HEK293 (cell line): ENCODE measurements at regions not wholly inside any gene's neighbourhood (a gene's known extent, or its start where the extent isn't known, plus 50 kb on each side); places are given as distances from the start of the nearest gene placed in this dataset.

ENCODE experiments used
- CTCF ChIA-PET: fragments of 350-600 bp; formaldehyde crosslinking; extraction: SDS; loops from one replicate; lab custom pipeline; 2021; ENCODE audit warnings: antibody characterized with exemption; lab: Yijun Ruan, JAX
- POLR2A ChIA-PET: fragments of 300-600 bp; formaldehyde crosslinking; extraction: SDS; loops from one replicate; lab custom pipeline; 2020; ENCODE audit warnings: antibody characterized with exemption, inconsistent platforms; lab: Yijun Ruan, JAX
- H3K27ac ChIP-seq: fragments of 200-500 bp; sonication (Bioruptor generic); 2 replicates; pipeline ENCODE4 v1.5.1; 2014; ENCODE audit warnings: low read depth, low read length, control low read depth, inconsistent platforms; ENCODE audit errors: extremely low read depth
- H3K36me3 ChIP-seq, 2 experiments: fragments of 200-500 bp in 1 of 2; sonication (Bioruptor generic) in 1 of 2; 1 replicate in 1 of 2; 2 replicates in 1 of 2; pipeline ENCODE4 v1.5.1; 2014 to 2017; ENCODE audit warnings: inconsistent platforms in 2 of 2, low read length in 2 of 2; ENCODE audit not compliant: control insufficient read depth in 2 of 2, insufficient read depth in 1 of 2
- H3K4me1 ChIP-seq: fragments of 200-500 bp; sonication (Bioruptor generic); 2 replicates; pipeline ENCODE4 v1.5.1; 2014; ENCODE audit warnings: mild to moderate bottlenecking, low read length, inconsistent platforms; ENCODE audit not compliant: control insufficient read depth, insufficient read depth
- H3K4me3 ChIP-seq: 2 replicates; pipeline ENCODE4 v1.5.1; 2011; ENCODE audit warnings: low read depth, mild to moderate bottlenecking, control low read depth, low read length, moderate library complexity
- H3K9me3 ChIP-seq: fragments of 200-500 bp; sonication (Bioruptor generic); 2 replicates; pipeline ENCODE4 v1.5.1; 2014; ENCODE audit warnings: low read depth, low read length, inconsistent platforms; ENCODE audit not compliant: control insufficient read depth, insufficient read depth
- BCL11A ChIP-seq: fragments of 450-650 bp; formaldehyde crosslinking; IDR thresholded peaks from 2 replicates; pipeline ENCODE4 v1.5.1; 2016; ENCODE audit warnings: low read depth, missing biosample characterization, missing genetic modification characterization
- GLIS2 ChIP-seq: fragments of 450-650 bp; formaldehyde crosslinking; IDR thresholded peaks from 2 replicates; pipeline ENCODE4 v1.5.1; 2016; ENCODE audit warnings: missing biosample characterization, missing genetic modification characterization
- HOXC10 ChIP-seq: sonication (generic); formaldehyde crosslinking; IDR thresholded peaks from 2 replicates; pipeline ENCODE4 v1.8.1; 2023; ENCODE audit warnings: mild to moderate bottlenecking, missing genetic modification reagents
- IKZF3 ChIP-seq: fragments of 450-650 bp; IDR thresholded peaks from 2 replicates; pipeline ENCODE4 v1.5.0; 2018; ENCODE audit warnings: missing biosample characterization, mild to moderate bottlenecking, missing genetic modification characterization, moderate library complexity
- KLF7 ChIP-seq: fragments of 450-650 bp; formaldehyde crosslinking; IDR thresholded peaks from 2 replicates; pipeline ENCODE4 v1.5.1; 2016; ENCODE audit warnings: missing biosample characterization, missing genetic modification characterization, borderline replicate concordance
- MZF1 ChIP-seq: fragments of 450-650 bp; formaldehyde crosslinking; IDR thresholded peaks from 2 replicates; pipeline ENCODE4 v1.5.1; 2017; ENCODE audit warnings: missing biosample characterization, missing genetic modification characterization, borderline replicate concordance
- SP3 ChIP-seq: fragments of 450-650 bp; formaldehyde crosslinking; IDR thresholded peaks from 2 replicates; pipeline ENCODE4 v1.5.1; 2016; ENCODE audit warnings: missing biosample characterization, missing genetic modification characterization
- SP7 ChIP-seq: fragments of 450-650 bp; formaldehyde crosslinking; IDR thresholded peaks from 2 replicates; pipeline ENCODE4 v1.5.1; 2016; ENCODE audit warnings: missing biosample characterization, missing genetic modification characterization
- TSHZ1 ChIP-seq: fragments of 450-650 bp; formaldehyde crosslinking; IDR thresholded peaks from 2 replicates; pipeline ENCODE4 v1.5.1; 2016; ENCODE audit warnings: missing biosample characterization, missing genetic modification characterization, borderline replicate concordance
- ZNF184 ChIP-seq: fragments of 450-650 bp; IDR thresholded peaks from 2 replicates; pipeline ENCODE4 v1.5.1; 2018; ENCODE audit warnings: missing biosample characterization, mild to moderate bottlenecking, missing genetic modification characterization
- ZNF274 ChIP-seq, 2 experiments: fragments of 200-500 bp in 1 of 2; fragments of 450-650 bp in 1 of 2; sonication (Bioruptor generic) in 1 of 2; formaldehyde crosslinking in 1 of 2; IDR thresholded peaks; 2 replicates each; pipeline versions ENCODE4 v1.5.1 to v1.6.1; 2014 to 2016; ENCODE audit warnings: borderline replicate concordance in 1 of 2, inconsistent platforms in 1 of 2, low read length in 1 of 2, missing biosample characterization in 1 of 2, missing genetic modification characterization in 1 of 2
- ZNF510 ChIP-seq: fragments of 450-650 bp; formaldehyde crosslinking; IDR thresholded peaks from 2 replicates; pipeline ENCODE4 v1.5.1; 2018; ENCODE audit warnings: mild to moderate bottlenecking, missing genetic modification characterization, missing biosample characterization; ENCODE audit not compliant: insufficient replicate concordance
- ZSCAN30 ChIP-seq: fragments of 450-650 bp; IDR thresholded peaks from 2 replicates; pipeline ENCODE4 v1.5.1; 2018; ENCODE audit warnings: missing biosample characterization, mild to moderate bottlenecking, missing genetic modification characterization, moderate library complexity
- TF ChIP-seq, protein P1 (sequence below): fragments of 450-650 bp; formaldehyde crosslinking; IDR thresholded peaks from 2 replicates; pipeline ENCODE4; 2016; ENCODE audit warnings: missing biosample characterization, missing genetic modification characterization
- TF ChIP-seq, protein P2 (sequence below): fragments of 450-650 bp; formaldehyde crosslinking; IDR thresholded peaks from 2 replicates; pipeline ENCODE4 v1.5.1; 2017; ENCODE audit warnings: missing biosample characterization, missing genetic modification characterization

DNA sequence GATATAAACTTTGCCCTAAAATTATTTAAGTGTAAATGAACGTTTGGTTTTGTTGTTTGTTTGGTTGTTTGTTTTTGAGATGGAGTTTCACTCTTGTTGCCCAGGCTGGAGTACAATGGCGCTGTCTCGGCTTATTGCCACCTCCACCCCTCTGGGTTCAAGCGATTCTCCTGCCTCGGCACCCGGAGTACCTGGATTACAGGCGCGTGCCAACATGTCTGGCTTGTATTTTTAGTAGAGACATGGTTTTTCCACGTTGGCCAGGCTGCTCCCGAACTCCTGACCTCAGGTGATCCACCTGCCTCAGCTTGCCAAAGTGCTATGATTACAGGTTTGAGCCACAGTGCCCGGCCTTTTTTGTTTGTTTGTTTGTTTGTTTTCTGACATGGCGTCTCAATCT is 87.9 kb upstream of the CHD2 start:
- H3K4me1 ChIP-seq = peaks cover 29% of the 10 kb centered on the region
- no peaks in the 10 kb centered on the region for H3K9me3 ChIP-seq
- ChIA-PET POLR2A (interaction anchor here (0.9 to 7.3 kb wide), 6 partner anchors 7 to 90 kb away, joined by 3 to 280 read pairs (median 64); partner anchors contain the start of gene CHD2), CTCF (interaction anchor here (0.6 to 4.8 kb wide), 4 partner anchors 9 to 106 kb away, joined by 3 to 35 read pairs (median 6); no protein-coding TSS in a partner anchor)
- H3K4me3 ChIP-seq = no peak overlapping the region
- peak overlapping the region; percentile 27; the same call in 1 of the 2 replicates for H3K27ac ChIP-seq
- H3K36me3 ChIP-seq = no peaks in the 10 kb centered on the region
- TF ChIP-seq BCL11A = no peak
- no peak for TF ChIP-seq HOXC10 (CRISPR knock-in tag)
- TF ChIP-seq ZNF184 (tag by site-specific recombination) = no peak
- no peak for TF ChIP-seq ZSCAN30
- TF ChIP-seq, protein P1, sequence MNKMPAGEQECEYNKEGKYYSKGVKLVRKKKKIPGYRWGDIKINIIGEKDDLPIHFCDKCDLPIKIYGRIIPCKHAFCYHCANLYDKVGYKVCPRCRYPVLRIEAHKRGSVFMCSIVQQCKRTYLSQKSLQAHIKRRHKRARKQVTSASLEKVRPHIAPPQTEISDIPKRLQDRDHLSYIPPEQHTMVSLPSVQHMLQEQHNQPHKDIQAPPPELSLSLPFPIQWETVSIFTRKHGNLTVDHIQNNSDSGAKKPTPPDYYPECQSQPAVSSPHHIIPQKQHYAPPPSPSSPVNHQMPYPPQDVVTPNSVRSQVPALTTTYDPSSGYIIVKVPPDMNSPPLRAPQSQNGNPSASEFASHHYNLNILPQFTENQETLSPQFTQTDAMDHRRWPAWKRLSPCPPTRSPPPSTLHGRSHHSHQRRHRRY (tag by site-specific recombination) = no peak
- no peak for TF ChIP-seq ZNF274 (IDR thresholded peaks at IDR 0.05; ENCODE audit: low read length)
- TF ChIP-seq ZNF274 (tag by site-specific recombination; IDR thresholded peaks at IDR 0.05; ENCODE audit: borderline replicate concordance) = no peak
- TF ChIP-seq, protein P2, sequence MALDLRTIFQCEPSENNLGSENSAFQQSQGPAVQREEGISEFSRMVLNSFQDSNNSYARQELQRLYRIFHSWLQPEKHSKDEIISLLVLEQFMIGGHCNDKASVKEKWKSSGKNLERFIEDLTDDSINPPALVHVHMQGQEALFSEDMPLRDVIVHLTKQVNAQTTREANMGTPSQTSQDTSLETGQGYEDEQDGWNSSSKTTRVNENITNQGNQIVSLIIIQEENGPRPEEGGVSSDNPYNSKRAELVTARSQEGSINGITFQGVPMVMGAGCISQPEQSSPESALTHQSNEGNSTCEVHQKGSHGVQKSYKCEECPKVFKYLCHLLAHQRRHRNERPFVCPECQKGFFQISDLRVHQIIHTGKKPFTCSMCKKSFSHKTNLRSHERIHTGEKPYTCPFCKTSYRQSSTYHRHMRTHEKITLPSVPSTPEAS (tag by site-specific recombination) = no peak
- no peak for TF ChIP-seq SP7 (tag by site-specific recombination)
- TF ChIP-seq TSHZ1 (tag by site-specific recombination) = no peak

- no peak for TF ChIP-seq ZNF510 (tag by site-specific recombination)
- TF ChIP-seq SP3 (tag by site-specific recombination) = no peak
- no peak for TF ChIP-seq GLIS2 (tag by site-specific recombination)
- no peak for TF ChIP-seq IKZF3
- TF ChIP-seq KLF7 = no peak
- no peak for TF ChIP-seq MZF1 (tag by site-specific recombination)
- POLR2A ChIA-PET = interaction anchor here (0.8 to 7.3 kb wide), 4 partner anchors 18 to 86 kb away, joined by 3 to 280 read pairs (median 4); partner anchors contain the start of gene CHD2
- CTCF ChIA-PET = interaction anchor here (0.8 to 1.2 kb wide), 2 partner anchors 9 to 31 kb away, joined by 3 to 6 read pairs; no protein-coding TSS in a partner anchor
- H3K4me1 ChIP-seq = peaks cover 32% of the 10 kb centered on the region
- no peak overlapping the region for H3K4me3 ChIP-seq
- H3K9me3 ChIP-seq = no peaks in the 10 kb centered on the region
- H3K27ac ChIP-seq = peak overlapping the region; percentile 16; the same call in 1 of the 2 replicates
- H3K36me3 ChIP-seq = no peaks in the 10 kb centered on the region
Observed at GRCh38 chr15:92813485-92813884, 86.6 kb upstream of the CHD2 start.
